H1 (cell line): ENCODE measurements at regions not wholly inside any gene's neighbourhood (a gene's known extent, or its start where the extent isn't known, plus 50 kb on each side); places are given as distances from the start of the nearest gene placed in this dataset.

ENCODE experiments used
- CTCF ChIA-PET: fragments of 300-600 bp; sonication (Branson Sonifier 250); formaldehyde crosslinking; loops from one replicate; lab custom pipeline; 2021; ENCODE audit not compliant: partially characterized antibody; lab: Charles Lee
- POLR2A ChIA-PET: fragments of 300-600 bp; sonication (Branson Sonifier 250); formaldehyde crosslinking; loops from one replicate; lab custom pipeline; 2021; ENCODE audit warnings: inconsistent platforms; ENCODE audit not compliant: partially characterized antibody; lab: Charles Lee
- DNase-seq, 2 experiments: peaks; one replicate each; pipeline versions ENCODE4 v3.0.0 to v3.0.0-alpha.2; 2010 to 2022; ENCODE audit warnings: low spot score in 2 of 2, low read depth in 1 of 2, mixed read lengths in 1 of 2
- FAIRE-seq: peaks from 2 replicates; lab custom pipeline; 2011; peaks lifted over from hg19 to GRCh38; lab: Jason Lieb, UNC
- H2AFZ ChIP-seq: 2 replicates; pipeline ENCODE4 v1.8.1; 2012; ENCODE audit warnings: low read length, inconsistent platforms
- H2AK5ac ChIP-seq: 2 replicates; pipeline ENCODE4 v1.6.1; 2013; ENCODE audit warnings: low read depth, low read length
- H2BK120ac ChIP-seq: replicated peaks from 2 replicates; pipeline ENCODE3; 2013; ENCODE audit warnings: low read depth, low read length, inconsistent platforms
- H2BK12ac ChIP-seq: 2 replicates; pipeline ENCODE4 v1.6.1; 2013; ENCODE audit warnings: low read depth, low read length
- H2BK15ac ChIP-seq: 2 replicates; pipeline ENCODE4 v1.6.1; 2013; ENCODE audit warnings: low read length
- H2BK20ac ChIP-seq: 2 replicates; pipeline ENCODE4 v1.6.1; 2013; ENCODE audit warnings: low read length
- H2BK5ac ChIP-seq: 2 replicates; pipeline ENCODE4 v1.6.1; 2013; ENCODE audit warnings: low read depth, low read length
- H3K14ac ChIP-seq: 2 replicates; pipeline ENCODE4 v1.6.1; 2013; ENCODE audit warnings: inconsistent platforms; ENCODE audit not compliant: insufficient read length
- H3K18ac ChIP-seq: 2 replicates; pipeline ENCODE4 v1.6.1; 2013; ENCODE audit warnings: low read length; ENCODE audit errors: extremely low read depth
- H3K23ac ChIP-seq: 2 replicates; pipeline ENCODE4 v1.6.1; 2013; ENCODE audit warnings: inconsistent platforms; ENCODE audit not compliant: insufficient read length
- H3K23me2 ChIP-seq: 2 replicates; pipeline ENCODE4 v1.6.1; 2013; ENCODE audit warnings: low read depth, low read length
- H3K27ac ChIP-seq: 2 replicates; pipeline ENCODE4 v1.6.1; 2011; ENCODE audit warnings: low read depth, low read length, inconsistent platforms
- H3K27me3 ChIP-seq, 4 experiments: replicated peaks in 1 of 4; 1 replicate in 1 of 4; 2 replicates in 3 of 4; pipeline versions ENCODE4 v1.6.1 to v1.8.1; 2011 to 2013; ENCODE audit warnings: low read length in 3 of 4, mild to moderate bottlenecking in 3 of 4, inconsistent platforms in 2 of 4, mixed read lengths in 2 of 4, moderate library complexity in 1 of 4; ENCODE audit not compliant: control insufficient read depth in 3 of 4, insufficient read depth in 3 of 4; ENCODE audit errors: extremely low read depth in 1 of 4
- H3K36me3 ChIP-seq, 4 experiments: 2 replicates each; pipeline versions ENCODE4 v1.6.1 to v1.8.1; 2011 to 2013; ENCODE audit warnings: mild to moderate bottlenecking in 4 of 4, low read length in 3 of 4, moderate library complexity in 2 of 4, control low read depth in 1 of 4, inconsistent platforms in 1 of 4; ENCODE audit not compliant: insufficient read depth in 4 of 4, control insufficient read depth in 2 of 4
- H3K4ac ChIP-seq: replicated peaks from 2 replicates; pipeline ENCODE3; 2013; ENCODE audit warnings: low read length, low read depth, mixed read lengths, inconsistent platforms; ENCODE audit not compliant: insufficient read length
- H3K4me1 ChIP-seq, 4 experiments: replicated peaks in 1 of 4; 1 replicate in 1 of 4; 2 replicates in 3 of 4; pipeline versions ENCODE4 v1.6.1 to v1.8.1; 2011 to 2013; ENCODE audit warnings: low read length in 3 of 4, inconsistent platforms in 2 of 4, mixed read lengths in 1 of 4; ENCODE audit not compliant: insufficient read depth in 4 of 4, control insufficient read depth in 3 of 4
- H3K4me2 ChIP-seq, 2 experiments: 2 replicates each; pipeline versions ENCODE4 v1.6.1 to v1.8.1; 2011 to 2013; ENCODE audit warnings: low read depth in 2 of 2, low read length in 2 of 2, control low read depth in 1 of 2, inconsistent platforms in 1 of 2, mild to moderate bottlenecking in 1 of 2; ENCODE audit not compliant: insufficient read depth in 1 of 2
- H3K4me3 ChIP-seq, 4 experiments: fragments of 200-600, 300-600 bp in 1 of 4; sonication (generic), shearing (Covaris generic), sonication (Bioruptor Twin) in 1 of 4; 2 replicates each; pipeline versions ENCODE4 v1.5.1 to v1.8.1; 2011 to 2016; ENCODE audit warnings: low read length in 4 of 4, low read depth in 3 of 4, control low read depth in 2 of 4, inconsistent platforms in 2 of 4, mild to moderate bottlenecking in 2 of 4, mixed read lengths in 1 of 4, moderate library complexity in 1 of 4; ENCODE audit not compliant: insufficient read depth in 2 of 4; ENCODE audit errors: extremely low read depth in 1 of 4
- H3K56ac ChIP-seq: replicated peaks from 2 replicates; pipeline ENCODE3; 2013; ENCODE audit warnings: low read depth, mild to moderate bottlenecking, mixed read lengths, low read length, inconsistent platforms; ENCODE audit not compliant: insufficient read length
- H3K79me1 ChIP-seq: 2 replicates; pipeline ENCODE4 v1.6.1; 2013; ENCODE audit warnings: low read depth, low read length, control low read depth
- H3K79me2 ChIP-seq, 2 experiments: 2 replicates each; pipeline versions ENCODE4 v1.6.1 to v1.8.1; 2012 to 2013; ENCODE audit warnings: low read length in 2 of 2, mild to moderate bottlenecking in 2 of 2, inconsistent platforms in 1 of 2; ENCODE audit not compliant: insufficient read depth in 2 of 2, control insufficient read depth in 1 of 2
- H3K9ac ChIP-seq, 4 experiments: replicated peaks in 1 of 4; 1 replicate in 1 of 4; 2 replicates in 3 of 4; pipeline versions ENCODE4 v1.6.1 to v1.8.1; 2011 to 2013; ENCODE audit warnings: low read depth in 3 of 4, low read length in 3 of 4, control low read depth in 2 of 4, mild to moderate bottlenecking in 2 of 4, moderate library complexity in 2 of 4, inconsistent platforms in 1 of 4; ENCODE audit errors: extremely low read depth in 1 of 4
- H3K9me3 ChIP-seq, 2 experiments: 2 replicates each; pipeline versions ENCODE4 v1.6.1 to v1.8.1; 2012 to 2013; ENCODE audit warnings: mild to moderate bottlenecking in 2 of 2, moderate library complexity in 2 of 2, control low read depth in 1 of 2, inconsistent platforms in 1 of 2, low read depth in 1 of 2, low read length in 1 of 2, mixed read lengths in 1 of 2; ENCODE audit not compliant: insufficient read depth in 2 of 2
- H4K20me1 ChIP-seq, 2 experiments: replicated peaks in 1 of 2; 2 replicates each; pipeline versions ENCODE3 to v1.8.1; 2011 to 2013; ENCODE audit warnings: inconsistent platforms in 2 of 2, low read length in 2 of 2, mild to moderate bottlenecking in 1 of 2; ENCODE audit not compliant: insufficient read depth in 2 of 2, control insufficient read depth in 1 of 2
- H4K5ac ChIP-seq: 2 replicates; pipeline ENCODE4 v1.6.1; 2013; ENCODE audit warnings: low read length, low read depth, mixed read lengths, inconsistent platforms; ENCODE audit not compliant: insufficient read length
- H4K8ac ChIP-seq: 2 replicates; pipeline ENCODE4 v1.8.0; 2013; ENCODE audit warnings: mild to moderate bottlenecking, moderate library complexity, low read length, inconsistent platforms; ENCODE audit not compliant: insufficient read depth; ENCODE audit errors: extremely low read depth
- H4K91ac ChIP-seq: replicated peaks from 2 replicates; pipeline ENCODE3; 2013; ENCODE audit warnings: low read length, mixed read lengths, inconsistent platforms; ENCODE audit not compliant: insufficient read length
- EZH2 ChIP-seq: fragments of 200-600 bp; sonication (generic); IDR thresholded peaks from 2 replicates; pipeline ENCODE4 v1.7.1; 2012; ENCODE audit warnings: low read depth, mild to moderate bottlenecking, moderate library complexity, low read length, inconsistent platforms; ENCODE audit not compliant: severe bottlenecking
- FOSL1 ChIP-seq: IDR thresholded peaks from 2 replicates; pipeline ENCODE4 v1.6.1; 2011; ENCODE audit warnings: mild to moderate bottlenecking, low read depth, low read length, moderate library complexity; ENCODE audit not compliant: insufficient read depth
- KDM1A ChIP-seq: fragments of 200-600, 300-600 bp; sonication (generic); IDR thresholded peaks from 2 replicates; pipeline ENCODE4 v1.7.1; 2016; ENCODE audit warnings: mild to moderate bottlenecking, low read length, borderline replicate concordance
- POLR2A ChIP-seq, 2 experiments: IDR thresholded peaks; 1 replicate in 1 of 2; 2 replicates in 1 of 2; pipeline ENCODE4 v1.6.1; 2011; ENCODE audit warnings: low read depth in 2 of 2, low read length in 2 of 2, mild to moderate bottlenecking in 2 of 2; ENCODE audit errors: control extremely low read depth in 1 of 2
- SP1 ChIP-seq: IDR thresholded peaks from 2 replicates; pipeline ENCODE4 v1.6.1; 2011; ENCODE audit warnings: low read depth, low read length
- WGBS, 2 experiments: shearing (Covaris generic) in 1 of 2; methylation state at CpG; one replicate each; pipeline versions ENCODE4 v1.1.6 to v1.1.7; 2013 to 2015; ENCODE audit warnings: low lambda C conversion rate in 2 of 2, mixed read lengths in 2 of 2, inconsistent platforms in 1 of 2, low coverage in 1 of 2, missing lambda C conversion rate in 1 of 2; ENCODE audit not compliant: insufficient replicate concordance in 2 of 2, insufficient coverage in 1 of 2, insufficient read length in 1 of 2; ENCODE audit errors: extremely low coverage in 1 of 2, missing lambda C conversion rate in 1 of 2; 5-methylcytosine and 5-hydroxymethylcytosine counted together
- TF ChIP-seq, protein P1 (sequence below): IDR thresholded peaks from 2 replicates; pipeline ENCODE4 v1.6.1; 2011; ENCODE audit warnings: low read depth, mild to moderate bottlenecking, low read length; ENCODE audit not compliant: insufficient read depth
- TF ChIP-seq, protein P2 (sequence below), 3 experiments: IDR thresholded peaks; 1 replicate in 2 of 3; 2 replicates in 1 of 3; pipeline versions ENCODE4 v1.5.1 to v1.6.1; 2011; ENCODE audit warnings: low read length in 3 of 3, mild to moderate bottlenecking in 3 of 3, inconsistent platforms in 2 of 3, low read depth in 1 of 3, moderate library complexity in 1 of 3; ENCODE audit not compliant: insufficient read depth in 1 of 3; ENCODE audit errors: control extremely low read depth in 1 of 3

GRCh38 chr2:125855204-125855603 is 800.8 kb upstream of the GYPC start:
- Histone ChIP-seq H3K36me3 (no peaks in the 10 kb centered on the region), H3K4ac (no peak overlapping the region), H3K4me1 (peaks cover 0 to 4% (median under 1%) of the 10 kb centered on the region in 4 experiments; a peak in 1 of 7 replicates), H3K4me2 (no peak overlapping the region), H3K56ac (no peak overlapping the region), H4K5ac (no peak overlapping the region), H3K9me3 (no peaks in the 10 kb centered on the region; a peak in 1 of 4 replicates), H2BK15ac (no peak overlapping the region), H2AFZ (no peak overlapping the region), H3K14ac (no peak overlapping the region), H4K8ac (no peak overlapping the region), H4K20me1 (no peaks in the 10 kb centered on the region), H2BK5ac (no peak overlapping the region), H3K23me2 (no peaks in the 10 kb centered on the region), H2BK20ac (no peak overlapping the region), H2BK12ac (no peak overlapping the region), H2AK5ac (no peak overlapping the region), H4K91ac (no peak overlapping the region), H3K79me2 (no peaks in the 10 kb centered on the region), H2BK120ac (no peak overlapping the region), H3K27me3 (no peaks in the 10 kb centered on the region), H3K27ac (no peak overlapping the region), H3K18ac (no peak overlapping the region), H3K9ac (no peak overlapping the region), H3K23ac (no peak overlapping the region), H3K4me3 (no peak overlapping the region), H3K79me1 (no peaks in the 10 kb centered on the region)
- FAIRE-seq, result no peak
- ChIA-PET CTCF (interaction anchor here (0.7 kb wide), 1 partner anchor 965 kb away, joined by 5 read pairs; no protein-coding TSS in a partner anchor), POLR2A (no interaction called here)
- TF ChIP-seq SP1 (no peak), EZH2 (no peak), FOSL1 (no peak), POLR2A (IDR thresholded peaks at IDR 0.05; ENCODE audit: control extremely low read depth in 1 of 2, low read depth in 2 of 2, low read length in 2 of 2) (no peak), KDM1A (no peak)
- TF ChIP-seq, protein P1, sequence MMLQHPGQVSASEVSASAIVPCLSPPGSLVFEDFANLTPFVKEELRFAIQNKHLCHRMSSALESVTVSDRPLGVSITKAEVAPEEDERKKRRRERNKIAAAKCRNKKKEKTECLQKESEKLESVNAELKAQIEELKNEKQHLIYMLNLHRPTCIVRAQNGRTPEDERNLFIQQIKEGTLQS, result no peak
- TF ChIP-seq, protein P2, sequence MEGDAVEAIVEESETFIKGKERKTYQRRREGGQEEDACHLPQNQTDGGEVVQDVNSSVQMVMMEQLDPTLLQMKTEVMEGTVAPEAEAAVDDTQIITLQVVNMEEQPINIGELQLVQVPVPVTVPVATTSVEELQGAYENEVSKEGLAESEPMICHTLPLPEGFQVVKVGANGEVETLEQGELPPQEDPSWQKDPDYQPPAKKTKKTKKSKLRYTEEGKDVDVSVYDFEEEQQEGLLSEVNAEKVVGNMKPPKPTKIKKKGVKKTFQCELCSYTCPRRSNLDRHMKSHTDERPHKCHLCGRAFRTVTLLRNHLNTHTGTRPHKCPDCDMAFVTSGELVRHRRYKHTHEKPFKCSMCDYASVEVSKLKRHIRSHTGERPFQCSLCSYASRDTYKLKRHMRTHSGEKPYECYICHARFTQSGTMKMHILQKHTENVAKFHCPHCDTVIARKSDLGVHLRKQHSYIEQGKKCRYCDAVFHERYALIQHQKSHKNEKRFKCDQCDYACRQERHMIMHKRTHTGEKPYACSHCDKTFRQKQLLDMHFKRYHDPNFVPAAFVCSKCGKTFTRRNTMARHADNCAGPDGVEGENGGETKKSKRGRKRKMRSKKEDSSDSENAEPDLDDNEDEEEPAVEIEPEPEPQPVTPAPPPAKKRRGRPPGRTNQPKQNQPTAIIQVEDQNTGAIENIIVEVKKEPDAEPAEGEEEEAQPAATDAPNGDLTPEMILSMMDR (IDR thresholded peaks at IDR 0.05; ENCODE audit: control extremely low read depth in 1 of 3, insufficient read depth in 1 of 3, low read depth in 1 of 3, low read length in 3 of 3), result no peak
- no peak for DNase-seq
- WGBS, 2 experiments, result 97% methylated on average over 3 of the region's 3 CpGs; no CpG with 5 or more reads in 1 of the 2 experiments
